Neural progenitor cell (in vitro differentiated cells): ENCODE measurements at regions not wholly inside any gene's neighbourhood (a gene's known extent, or its start where the extent isn't known, plus 50 kb on each side); places are given as distances from the start of the nearest gene placed in this dataset.

Experiments
- CTCF ChIP-seq: fragments of 200-600 bp; sonication (generic); IDR thresholded peaks from 2 replicates; pipeline ENCODE4 v1.5.1; 2017; ENCODE audit warnings: antibody characterized with exemption, mild to moderate bottlenecking
- EZH2 ChIP-seq: fragments of 200-600 bp; sonication (generic); IDR thresholded peaks from 2 replicates; pipeline ENCODE4 v1.6.1; 2017; ENCODE audit warnings: antibody characterized with exemption, mild to moderate bottlenecking, moderate library complexity
- EZH2phosphoT487 ChIP-seq: fragments of 200-600 bp; sonication (generic); IDR thresholded peaks from 2 replicates; pipeline ENCODE4 v1.6.1; 2017; ENCODE audit warnings: antibody characterized with exemption

GRCh38 chr12:105840384-105840783, 298.4 kb downstream of the NUAK1 start:
- TF ChIP-seq CTCF: no peak
- TF ChIP-seq EZH2: no peak
- TF ChIP-seq EZH2phosphoT487: no peak
